ENCODE measurements at regions not wholly inside any gene's neighbourhood (a gene's known extent, or its start where the extent isn't known, plus 50 kb on each side); places are given as distances from the start of the nearest gene placed in this dataset.

GRCh38 chr6:65814071-65814470 is 107.0 kb upstream of the EYS start:
- DNase-seq: no peak
- Histone ChIP-seq H4K20me1 (ENCODE audit: insufficient read depth, low read length) (no peaks in the 10 kb centered on the region), H3K4me2 (ENCODE audit: low read depth, low read length) (no peak overlapping the region), H2AFZ (ENCODE audit: low read length) (no peak overlapping the region), H3K27me3 (replicated peaks; ENCODE audit: insufficient read depth, low read length) (no peaks in the 10 kb centered on the region), H3K79me2 (ENCODE audit: low read length) (no peaks in the 10 kb centered on the region), H3K9me3 (replicated peaks; ENCODE audit: insufficient read depth, low read length) (no peaks in the 10 kb centered on the region), H3K9me2 (replicated peaks; ENCODE audit: insufficient read depth, low read length) (no peaks in the 10 kb centered on the region), H3K27ac (ENCODE audit: low read length) (no peak overlapping the region), H3K4me1 (ENCODE audit: low read length) (no peaks in the 10 kb centered on the region), H3K36me3 (replicated peaks; ENCODE audit: insufficient read depth, low read length) (no peaks in the 10 kb centered on the region), H3K9ac (ENCODE audit: low read length) (no peak overlapping the region), H3F3A (ENCODE audit: insufficient read depth, low read length) (no peaks in the 10 kb centered on the region), H3K4me3 (ENCODE audit: low read length) (no peak overlapping the region)
- TF ChIP-seq CTCF (IDR thresholded peaks at IDR 0.05; ENCODE audit: low read length) (no peak), EZH2phosphoT487 (IDR thresholded peaks at IDR 0.05; ENCODE audit: low read length) (no peak), EZH2 (optimal IDR thresholded peaks at IDR 0.05; ENCODE audit: low read depth, low read length) (no peak)

- TF ChIP-seq EZH2 (optimal IDR thresholded peaks at IDR 0.05; ENCODE audit: low read depth, low read length) (no peak), CTCF (IDR thresholded peaks at IDR 0.05; ENCODE audit: low read length) (no peak), EZH2phosphoT487 (IDR thresholded peaks at IDR 0.05; ENCODE audit: low read length) (no peak)
- no peaks in the 10 kb centered on the region for H3K9me2 ChIP-seq (replicated peaks; ENCODE audit: insufficient read depth, low read length)
- H3K9me3 ChIP-seq (replicated peaks; ENCODE audit: insufficient read depth, low read length): no peaks in the 10 kb centered on the region
- no peak for DNase-seq
- no peak overlapping the region for H3K4me3 ChIP-seq (ENCODE audit: low read length)
- no peaks in the 10 kb centered on the region for H3K4me1 ChIP-seq (ENCODE audit: low read length)
- H3K27me3 ChIP-seq (replicated peaks; ENCODE audit: insufficient read depth, low read length): no peaks in the 10 kb centered on the region
- H3K27ac ChIP-seq (ENCODE audit: low read length): no peak overlapping the region
- no peak overlapping the region for H3K4me2 ChIP-seq (ENCODE audit: low read depth, low read length)
- H2AFZ ChIP-seq (ENCODE audit: low read length): no peak overlapping the region
- H3K9ac ChIP-seq (ENCODE audit: low read length): no peak overlapping the region
- no peaks in the 10 kb centered on the region for H3K36me3 ChIP-seq (replicated peaks; ENCODE audit: insufficient read depth, low read length)
- H3F3A ChIP-seq (ENCODE audit: insufficient read depth, low read length): no peaks in the 10 kb centered on the region
- no peaks in the 10 kb centered on the region for H4K20me1 ChIP-seq (ENCODE audit: insufficient read depth, low read length)
- H3K79me2 ChIP-seq (ENCODE audit: low read length): no peaks in the 10 kb centered on the region
Observed at GRCh38 chr6:65803186-65803585, 96.2 kb upstream of the EYS start.

GRCh38 chr6:65799389-65799788 is 92.4 kb upstream of the EYS start:
- H3K9ac ChIP-seq (ENCODE audit: low read length): no peak overlapping the region
- H3K36me3 ChIP-seq (replicated peaks; ENCODE audit: insufficient read depth, low read length): no peaks in the 10 kb centered on the region
- H3K27me3 ChIP-seq (replicated peaks; ENCODE audit: insufficient read depth, low read length): no peaks in the 10 kb centered on the region
- no peaks in the 10 kb centered on the region for H3K4me1 ChIP-seq (ENCODE audit: low read length)
- H3K79me2 ChIP-seq (ENCODE audit: low read length): no peaks in the 10 kb centered on the region
- no peaks in the 10 kb centered on the region for H3F3A ChIP-seq (ENCODE audit: insufficient read depth, low read length)
- H3K9me2 ChIP-seq (replicated peaks; ENCODE audit: insufficient read depth, low read length): no peaks in the 10 kb centered on the region
- H3K4me2 ChIP-seq (ENCODE audit: low read depth, low read length): no peak overlapping the region
- no peaks in the 10 kb centered on the region for H3K9me3 ChIP-seq (replicated peaks; ENCODE audit: insufficient read depth, low read length)
- H2AFZ ChIP-seq (ENCODE audit: low read length): no peak overlapping the region
- no peaks in the 10 kb centered on the region for H4K20me1 ChIP-seq (ENCODE audit: insufficient read depth, low read length)
- H3K4me3 ChIP-seq (ENCODE audit: low read length): no peak overlapping the region
- no peak overlapping the region for H3K27ac ChIP-seq (ENCODE audit: low read length)
- DNase-seq: no peak
- TF ChIP-seq EZH2 (optimal IDR thresholded peaks at IDR 0.05; ENCODE audit: low read depth, low read length): no peak
- TF ChIP-seq EZH2phosphoT487 (IDR thresholded peaks at IDR 0.05; ENCODE audit: low read length): no peak
- no peak for TF ChIP-seq CTCF (IDR thresholded peaks at IDR 0.05; ENCODE audit: low read length)
